ENCODE measurements at regions not wholly inside any gene's neighbourhood (a gene's known extent, or its start where the extent isn't known, plus 50 kb on each side); places are given as distances from the start of the nearest gene placed in this dataset.

DNA sequence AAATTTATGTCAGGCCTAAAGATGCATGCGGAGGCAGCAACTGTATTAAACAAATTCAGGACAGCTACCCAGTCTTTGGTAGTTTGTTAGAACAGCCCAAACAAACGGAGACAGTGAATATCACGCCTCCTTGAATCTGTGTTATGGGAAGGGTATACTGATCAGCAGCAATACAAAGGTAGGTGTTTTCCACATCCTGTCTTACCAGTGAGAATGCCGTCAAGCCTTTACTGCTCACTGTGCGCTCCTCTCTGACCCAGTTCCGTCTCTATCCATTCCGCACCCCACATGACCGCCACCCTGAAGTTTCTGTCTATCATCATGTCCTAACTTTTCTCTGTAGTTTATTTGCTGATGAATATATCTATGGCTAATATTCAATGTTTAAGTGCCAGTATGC is 473.3 kb downstream of the LPIN1 start:
- peaks cover 6% of the 10 kb centered on the region for H3K36me3 Mint-ChIP-seq (ENCODE audit: insufficient read depth)
- no peak for TF ChIP-seq CTCF (IDR thresholded peaks at IDR 0.05; ENCODE audit: unreplicated experiment)
- H3K27ac Mint-ChIP-seq = no peak overlapping the region
- peaks cover 18% of the 10 kb centered on the region for H3K9me3 Mint-ChIP-seq (ENCODE audit: low read depth)
- H3K27me3 Mint-ChIP-seq = peaks cover 2% of the 10 kb centered on the region
- H3K4me3 Mint-ChIP-seq (ENCODE audit: low read depth) = no peak overlapping the region
- H3K4me1 Mint-ChIP-seq (ENCODE audit: low read depth) = no peaks in the 10 kb centered on the region
- no peak for DNase-seq (ENCODE audit: low spot score, unreplicated experiment)

DNA sequence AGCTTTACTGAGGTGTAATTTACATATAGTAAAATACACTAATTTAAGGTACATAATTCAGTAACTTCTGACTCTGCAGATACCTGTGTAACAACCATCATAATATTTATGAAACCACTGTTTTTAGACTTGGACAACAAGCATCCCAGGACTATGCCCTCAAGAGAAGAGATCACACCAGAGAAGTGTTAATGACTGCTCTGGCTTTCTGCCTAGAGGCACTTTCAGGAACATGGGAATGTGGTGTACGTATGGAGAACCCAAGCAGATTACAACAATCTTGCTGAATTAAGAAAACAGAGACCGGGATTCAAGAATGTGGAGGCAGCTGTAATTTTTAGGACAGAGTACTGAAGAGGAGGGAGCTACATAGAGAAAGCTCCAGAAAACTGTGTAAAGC is 475.2 kb downstream of the LPIN1 start:
- Mint-ChIP-seq H3K4me3 (ENCODE audit: low read depth) (no peak overlapping the region), H3K9me3 (ENCODE audit: low read depth) (peaks cover 23% of the 10 kb centered on the region), H3K27me3 (peaks cover 2% of the 10 kb centered on the region), H3K27ac (no peak overlapping the region), H3K4me1 (ENCODE audit: low read depth) (no peaks in the 10 kb centered on the region), H3K36me3 (ENCODE audit: insufficient read depth) (peaks cover 6% of the 10 kb centered on the region)
- no peak for TF ChIP-seq CTCF (IDR thresholded peaks at IDR 0.05; ENCODE audit: unreplicated experiment)
- no peak for DNase-seq (ENCODE audit: low spot score, unreplicated experiment)

GRCh38 chr2:12222554-12222953 is 476.1 kb downstream of the LPIN1 start:
- Mint-ChIP-seq H3K27ac (no peak overlapping the region), H3K9me3 (ENCODE audit: low read depth) (peaks cover 23% of the 10 kb centered on the region), H3K4me1 (ENCODE audit: low read depth) (no peaks in the 10 kb centered on the region), H3K4me3 (ENCODE audit: low read depth) (no peak overlapping the region), H3K27me3 (peaks cover 2% of the 10 kb centered on the region), H3K36me3 (ENCODE audit: insufficient read depth) (peaks cover 6% of the 10 kb centered on the region)
- no peak for TF ChIP-seq CTCF (IDR thresholded peaks at IDR 0.05; ENCODE audit: unreplicated experiment)
- DNase-seq (ENCODE audit: low spot score, unreplicated experiment) = no peak

- Mint-ChIP-seq H3K36me3 (ENCODE audit: insufficient read depth) (peaks cover 6% of the 10 kb centered on the region), H3K9me3 (ENCODE audit: low read depth) (peaks cover 23% of the 10 kb centered on the region), H3K4me3 (ENCODE audit: low read depth) (no peak overlapping the region), H3K4me1 (ENCODE audit: low read depth) (no peaks in the 10 kb centered on the region), H3K27ac (no peak overlapping the region), H3K27me3 (peaks cover 5% of the 10 kb centered on the region)
- DNase-seq (ENCODE audit: low spot score, unreplicated experiment) = no peak
- TF ChIP-seq CTCF (IDR thresholded peaks at IDR 0.05; ENCODE audit: unreplicated experiment) = no peak
Measured at GRCh38 chr2:12223732-12224131, 477.3 kb downstream of the LPIN1 start.

- H3K4me3 Mint-ChIP-seq (ENCODE audit: low read depth) = no peak overlapping the region
- peaks cover 6% of the 10 kb centered on the region for H3K36me3 Mint-ChIP-seq (ENCODE audit: insufficient read depth)
Measured at GRCh38 chr2:12226653-12227052, 480.2 kb downstream of the LPIN1 start.

More at GRCh38 chr2:12226653-12227052, 480.2 kb downstream of the LPIN1 start:
- TF ChIP-seq CTCF (IDR thresholded peaks at IDR 0.05; ENCODE audit: unreplicated experiment) = no peak
- Mint-ChIP-seq H3K9me3 (ENCODE audit: low read depth) (peaks cover 23% of the 10 kb centered on the region), H3K4me1 (ENCODE audit: low read depth) (no peaks in the 10 kb centered on the region), H3K27ac (no peak overlapping the region), H3K27me3 (peaks cover 3% of the 10 kb centered on the region)
- DNase-seq (ENCODE audit: low spot score, unreplicated experiment) = no peak

All from progenitor cell of endocrine pancreas (in vitro differentiated cells).